DMS79 (cell line): ENCODE measurements at regions not wholly inside any gene's neighbourhood (a gene's known extent, or its start where the extent isn't known, plus 50 kb on each side); places are given as distances from the start of the nearest gene placed in this dataset.
"Not testable (repeated sequence)": the region's sequence is repeated elsewhere in the genome, so short reads cannot be mapped to it uniquely, and the experiment has no call there.

Source experiments
- DNase-seq: peaks from one replicate; lab custom pipeline; 2025; lab: John Stamatoyannopoulos, UW

DNA sequence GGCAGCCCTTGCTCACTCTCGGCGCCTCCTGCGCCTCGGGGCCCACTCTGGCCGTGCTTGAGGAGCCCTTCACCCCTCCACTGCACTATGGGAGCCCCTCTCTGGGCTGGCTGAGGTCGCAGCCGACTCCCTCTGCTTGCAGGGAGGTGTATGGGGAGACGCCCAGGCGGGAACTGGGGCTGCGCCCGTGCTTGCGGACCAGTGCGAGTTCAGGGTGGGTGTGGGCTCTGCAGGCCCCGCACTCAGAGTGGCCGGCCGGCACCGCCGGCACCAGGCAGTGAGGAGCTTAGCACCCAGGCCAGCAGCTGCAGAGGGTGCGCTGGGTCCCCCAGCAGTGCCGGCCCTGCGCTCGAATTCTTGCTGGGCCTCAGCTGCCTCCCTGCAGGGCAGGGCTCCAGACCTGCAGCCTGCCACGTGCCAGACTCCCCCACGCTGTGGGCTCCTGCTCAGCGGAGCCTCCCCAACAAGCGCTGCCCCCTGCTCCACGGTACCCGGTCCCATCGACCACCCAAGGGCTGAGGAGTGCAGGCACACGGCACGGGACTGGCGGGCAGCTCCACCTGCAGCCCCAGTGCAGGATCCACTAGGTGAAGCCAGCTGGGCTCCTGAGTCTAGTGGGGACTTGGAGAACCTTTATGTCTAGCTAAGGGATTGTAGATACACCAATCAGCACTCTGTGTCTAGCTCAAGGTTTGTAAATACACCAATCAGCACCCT is 54.0 kb upstream of the WWC2 start:
- DNase-seq: not testable (repeated sequence)

- no peak for DNase-seq
These were observed 60.6 kb upstream of the WWC2 start for GRCh38 chr4:183038436-183038835.

DNA sequence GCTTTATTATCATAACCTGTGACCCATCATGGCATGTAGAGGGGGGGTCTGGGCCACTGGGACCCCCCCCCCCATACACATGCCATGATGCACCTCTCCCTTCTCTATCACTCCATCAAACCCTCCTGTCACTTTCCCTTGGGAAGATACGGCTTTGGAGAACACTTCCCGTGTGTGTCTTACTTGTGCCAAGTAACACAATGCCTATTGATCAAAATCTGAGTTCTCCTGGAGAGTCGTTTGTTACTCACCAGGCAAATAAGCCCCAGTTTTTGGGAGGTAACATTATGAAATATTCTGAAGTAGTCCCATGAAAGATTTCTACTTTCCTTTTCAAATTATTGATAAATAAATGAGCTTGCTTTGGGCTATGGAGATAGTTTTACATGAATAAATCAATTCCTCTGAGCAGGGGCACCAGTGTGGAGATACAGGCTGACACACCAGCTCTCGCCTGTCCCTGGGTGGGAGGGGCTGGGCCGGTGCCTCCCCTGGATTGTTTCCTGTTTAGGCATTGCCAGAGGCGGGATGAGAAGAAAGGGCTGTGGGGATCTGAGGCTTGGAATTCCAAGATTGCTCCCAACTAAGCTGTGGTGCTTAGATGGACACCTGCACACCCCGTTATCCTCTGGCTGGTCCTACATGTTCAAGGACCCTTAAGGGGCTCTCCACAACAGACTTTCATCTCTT is 63.2 kb upstream of the WWC2 start:
- DNase-seq: no peak

- no peak for DNase-seq
These were observed 63.8 kb upstream of the WWC2 start for GRCh38 chr4:183035256-183035655.

DNA sequence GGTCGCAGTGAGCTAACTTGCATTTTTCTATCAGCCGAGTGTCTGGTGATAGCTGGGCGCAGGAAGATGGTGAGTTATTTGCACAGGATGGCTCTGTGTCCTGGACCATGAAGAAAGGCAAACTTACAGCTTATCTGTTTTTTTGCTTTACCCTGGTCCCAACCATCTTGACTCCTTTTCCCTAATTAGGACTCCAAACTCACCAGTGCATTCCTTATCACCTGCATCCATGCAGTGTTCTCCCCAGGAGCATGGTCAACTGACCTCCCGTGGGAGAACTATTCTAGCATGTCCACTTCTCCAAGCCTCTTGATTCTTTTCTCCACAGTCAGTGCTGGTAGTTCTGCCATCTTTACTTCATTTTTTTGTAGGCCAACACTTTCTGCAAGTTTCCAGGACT is 68.2 kb upstream of the WWC2 start:
- no peak for DNase-seq

- no peak for DNase-seq
These were observed 68.7 kb upstream of the WWC2 start for GRCh38 chr4:183030309-183030708.

GRCh38 chr4:183029365-183029764 is 69.7 kb upstream of the WWC2 start:
- no peak for DNase-seq

DNA sequence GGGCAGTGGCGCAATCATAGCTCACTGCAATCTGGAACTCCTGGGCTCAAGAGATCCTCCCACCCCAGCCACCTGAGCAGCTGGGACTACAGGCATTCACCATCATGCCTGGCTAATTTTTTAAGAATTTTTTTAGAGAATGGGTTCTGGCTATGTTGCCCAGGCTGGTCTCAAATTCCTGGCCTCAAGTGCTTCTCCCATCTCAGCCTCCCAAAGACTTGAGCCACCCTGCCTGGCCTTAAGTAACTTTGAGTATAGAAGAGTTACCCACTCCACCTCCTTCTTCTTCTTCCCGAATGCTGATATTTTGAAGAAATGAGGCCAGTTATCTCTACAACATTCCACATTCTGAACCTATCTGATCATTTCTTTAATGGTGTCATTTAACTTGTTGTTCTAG is 72.4 kb upstream of the WWC2 start:
- no peak for DNase-seq

- DNase-seq: no peak
These were observed 76.4 kb upstream of the WWC2 start for GRCh38 chr4:183022617-183023016.

DNA sequence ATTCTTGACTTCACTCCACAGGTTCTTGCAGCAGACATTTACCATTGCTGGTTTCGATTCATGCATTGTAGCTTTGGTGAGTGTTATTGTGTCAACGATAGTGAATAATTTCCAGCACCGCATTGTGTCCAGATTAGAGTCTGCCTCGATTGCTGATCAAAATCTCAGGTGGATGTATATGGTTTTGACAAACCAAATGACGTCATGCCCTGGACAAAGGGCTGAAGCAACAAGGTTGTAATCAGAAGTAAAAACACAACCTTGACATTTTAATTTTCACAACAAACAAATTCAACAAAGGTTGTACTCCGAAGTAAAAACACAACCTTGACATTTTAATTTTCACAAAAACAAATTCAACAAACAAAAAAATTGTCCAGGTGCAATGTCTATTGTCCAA is 81.1 kb upstream of the WWC2 start:
- no peak for DNase-seq

DNA sequence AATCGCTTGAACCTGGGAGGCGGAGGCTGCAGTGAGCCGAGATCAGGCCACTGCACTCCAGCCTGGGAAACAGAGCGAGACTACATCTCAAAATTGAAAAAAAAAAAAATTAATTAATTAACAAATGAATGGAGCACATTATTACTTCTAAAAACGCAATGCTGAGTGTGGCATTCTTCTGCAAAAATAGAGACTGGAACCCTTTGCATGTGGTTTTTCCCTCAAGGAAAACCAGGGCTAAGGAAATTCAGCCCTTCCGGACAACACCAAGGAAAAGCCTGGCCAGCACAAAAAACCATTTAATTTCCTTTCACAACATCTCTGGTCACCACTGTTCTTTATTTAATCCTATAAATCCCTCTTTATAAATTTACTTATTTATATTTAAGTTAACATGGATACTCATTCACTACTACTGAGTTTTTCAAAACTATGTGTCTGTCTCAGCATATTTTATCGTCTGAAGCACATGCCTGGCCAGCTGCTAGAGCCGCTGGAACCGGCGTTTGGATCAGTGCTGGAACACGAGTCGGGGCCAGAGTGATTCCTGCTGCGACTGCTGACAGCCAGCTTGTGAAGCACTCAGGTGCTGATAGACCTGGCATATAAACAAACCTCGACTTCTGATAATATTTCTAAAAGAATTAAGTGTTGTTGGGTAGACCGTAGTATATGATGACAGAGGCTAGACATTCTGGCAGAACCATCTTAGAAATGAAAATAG is 84.5 kb upstream of the WWC2 start:
- DNase-seq: no peak

DNA sequence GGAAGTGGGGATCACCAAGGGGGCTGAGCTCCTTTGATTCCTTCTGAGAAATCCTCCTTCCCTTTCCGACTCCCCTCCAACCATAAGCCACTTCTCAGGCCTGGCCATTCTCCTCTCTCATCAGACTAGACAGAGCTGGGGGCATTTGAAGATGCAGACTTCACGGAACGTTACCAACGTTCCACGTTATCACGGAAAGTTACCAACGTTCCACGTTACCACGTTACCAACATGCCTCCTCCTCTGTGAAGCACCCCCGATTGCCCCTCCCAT is 85.4 kb upstream of the WWC2 start:
- DNase-seq: no peak

DNA sequence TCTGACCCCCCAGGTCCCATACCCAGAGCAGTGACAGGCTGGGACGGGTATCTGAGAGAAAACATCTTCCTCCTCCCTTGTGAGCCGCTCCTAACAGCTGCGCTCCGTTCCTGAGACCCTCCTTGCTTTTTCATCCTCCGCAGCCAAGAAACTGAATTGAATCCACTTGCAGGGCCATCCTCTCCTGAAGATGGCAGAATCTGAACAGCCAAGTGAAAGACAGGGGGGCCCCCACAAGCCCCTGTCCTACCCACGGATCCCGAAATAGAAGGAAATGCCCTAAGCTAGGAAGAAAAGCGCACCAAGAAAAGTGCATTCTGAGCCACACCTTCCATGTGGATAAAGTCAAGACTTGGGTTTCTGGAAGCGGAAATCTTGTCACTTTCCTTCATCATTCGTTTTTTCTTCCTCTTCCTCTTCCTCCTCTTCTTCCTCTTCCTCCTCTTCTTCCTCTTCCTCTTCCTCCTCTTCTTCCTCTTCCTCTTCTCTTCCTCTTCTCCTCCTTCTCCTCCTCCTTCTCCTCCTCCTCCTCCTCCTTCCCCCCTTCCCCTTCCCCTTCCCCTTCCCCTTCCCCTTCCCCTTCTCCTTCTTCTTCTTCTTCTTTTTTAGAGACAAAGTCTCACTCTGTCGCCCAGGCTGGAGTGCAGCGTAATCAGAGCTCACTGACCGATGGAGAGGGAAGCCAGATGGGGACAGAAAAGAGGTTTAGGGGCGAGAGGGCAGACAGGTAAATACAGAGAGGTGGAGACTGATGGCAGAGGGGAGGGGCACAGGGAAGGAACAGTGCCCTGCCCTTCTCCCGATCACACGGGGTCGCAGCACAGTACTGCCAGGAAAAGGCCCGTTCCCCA is 86.0 kb upstream of the WWC2 start:
- no peak for DNase-seq

DNA sequence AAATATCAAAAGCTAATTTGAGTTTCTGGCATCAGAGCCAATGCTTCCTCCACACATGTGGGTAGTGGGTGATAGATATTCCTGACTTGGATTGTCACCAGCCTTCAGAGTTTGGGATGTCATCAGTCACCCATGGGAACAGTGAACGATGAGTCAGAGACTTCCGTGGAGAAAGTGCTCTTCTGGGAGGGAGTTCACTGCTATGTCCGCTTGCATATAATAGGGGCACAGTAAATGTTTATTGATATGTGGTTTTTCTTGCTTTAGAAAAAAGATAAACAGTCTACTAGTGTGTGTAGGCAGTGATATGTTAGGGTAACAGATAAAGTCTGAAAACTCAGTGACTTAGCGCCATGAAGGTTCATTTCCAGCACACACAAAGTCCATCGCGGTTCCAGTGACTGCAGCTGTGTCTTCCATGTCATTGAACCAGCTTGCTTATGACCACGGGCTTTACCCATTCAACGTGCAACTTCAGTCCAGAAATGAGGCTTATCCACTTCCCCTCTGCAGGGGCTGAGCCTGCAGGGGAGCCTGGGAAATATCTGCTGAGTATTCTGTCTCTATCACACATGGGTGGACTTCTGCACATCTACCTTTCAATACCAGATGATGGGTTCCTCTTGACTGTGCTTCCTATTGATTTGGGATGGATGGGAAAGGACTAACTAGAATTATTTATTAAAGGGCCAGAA is 87.7 kb upstream of the WWC2 start:
- no peak for DNase-seq

GRCh38 chr4:183008492-183008891 is 90.6 kb upstream of the WWC2 start:
- no peak for DNase-seq

- not testable (repeated sequence) for DNase-seq
These were observed 87.2 kb upstream of the DCTD start for GRCh38 chr4:183004370-183004769.

DNA sequence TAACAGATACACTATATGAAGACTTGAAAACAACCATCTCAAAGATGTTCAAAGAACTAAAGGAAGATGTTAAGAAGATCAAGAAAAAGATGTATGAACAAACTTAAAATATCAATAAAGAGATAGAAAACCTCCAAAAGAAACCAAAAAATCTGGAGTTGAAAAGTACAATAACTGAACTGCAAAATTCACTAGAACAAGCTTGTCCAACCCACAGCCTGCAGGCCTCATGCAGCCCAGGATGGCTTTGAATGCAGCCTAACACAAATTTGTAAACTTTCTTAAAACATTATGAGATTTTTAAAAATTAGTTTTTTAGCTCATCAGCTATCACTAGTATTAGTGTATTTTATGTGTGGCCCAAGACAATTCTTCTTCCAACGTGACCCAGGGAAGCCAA is 77.0 kb upstream of the DCTD start:
- DNase-seq: no peak

DNA sequence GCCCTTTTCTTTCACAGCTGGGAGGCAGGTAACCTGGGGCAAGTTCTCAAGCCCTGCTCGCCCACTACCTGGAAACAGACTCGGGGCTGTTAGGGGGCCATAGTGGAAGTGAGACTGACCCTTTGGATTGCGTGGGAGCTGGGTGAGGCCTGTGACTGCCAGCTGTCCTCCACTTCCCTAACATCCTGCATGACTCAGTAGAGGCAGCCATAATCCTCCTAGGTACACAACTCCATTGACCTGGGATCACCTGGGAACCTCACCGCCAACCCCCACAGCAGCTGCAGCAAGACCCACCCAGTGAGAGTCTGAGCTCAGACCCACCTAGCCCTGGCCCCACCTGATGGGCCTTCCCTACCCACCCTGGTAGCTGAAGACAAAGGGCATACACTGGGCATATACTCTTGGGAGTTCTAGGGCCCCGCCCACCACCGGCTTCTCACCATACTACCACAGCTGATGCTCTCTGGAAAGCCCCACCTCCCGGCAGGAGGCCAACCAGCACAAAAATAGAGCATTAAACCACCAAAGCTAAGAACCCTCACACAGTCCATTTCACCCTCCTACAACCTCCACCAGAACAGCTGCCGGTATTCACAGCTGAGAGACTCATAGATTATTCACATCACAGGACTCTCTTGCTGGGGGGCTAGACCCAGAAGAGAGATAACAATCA is 61.1 kb upstream of the DCTD start:
- DNase-seq: no peak

DNA sequence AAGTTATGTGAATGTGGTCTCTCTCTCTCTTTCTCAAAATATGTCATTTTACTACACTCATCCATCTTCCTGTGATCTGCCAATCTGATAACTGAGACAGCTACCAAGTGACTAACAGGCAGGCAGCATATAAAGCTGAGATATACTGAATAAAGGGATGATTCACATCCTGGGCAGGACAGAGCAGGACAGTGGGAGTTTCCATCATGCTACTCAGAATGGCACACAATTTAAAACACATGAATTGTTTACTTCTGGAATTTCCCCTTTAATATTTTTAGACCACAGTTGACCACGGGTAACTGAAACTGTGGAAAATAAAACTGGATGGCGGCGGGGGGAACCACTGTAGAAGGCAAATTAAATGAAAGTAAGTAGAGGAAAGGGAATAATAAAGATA is 58.6 kb upstream of the DCTD start:
- no peak for DNase-seq

DNA sequence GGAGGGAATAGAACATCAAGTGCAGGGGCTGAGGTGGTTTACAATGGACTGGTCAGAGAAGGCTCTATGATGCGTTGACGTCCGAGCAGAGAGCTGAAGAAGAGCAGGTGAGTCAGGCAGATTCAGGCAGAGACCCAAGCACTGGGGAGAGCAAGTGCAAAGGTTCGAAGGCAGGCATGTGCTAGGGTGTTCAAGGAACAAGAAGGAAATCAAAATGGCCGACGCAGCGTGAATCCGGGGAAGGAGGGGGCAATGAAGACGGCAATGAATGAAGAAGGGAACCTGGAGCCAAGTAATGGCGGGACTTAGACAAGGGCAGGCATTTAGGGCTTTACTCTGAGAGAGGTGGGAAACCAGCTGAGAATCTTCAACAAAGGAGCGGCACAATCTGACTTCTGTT is 56.8 kb upstream of the DCTD start:
- no peak for DNase-seq

GRCh38 chr4:182973511-182973911 is 56.3 kb upstream of the DCTD start:
- DNase-seq: no peak
